ENCODE measurements at regions not wholly inside any gene's neighbourhood (a gene's known extent, or its start where the extent isn't known, plus 50 kb on each side); places are given as distances from the start of the nearest gene placed in this dataset.

DNA sequence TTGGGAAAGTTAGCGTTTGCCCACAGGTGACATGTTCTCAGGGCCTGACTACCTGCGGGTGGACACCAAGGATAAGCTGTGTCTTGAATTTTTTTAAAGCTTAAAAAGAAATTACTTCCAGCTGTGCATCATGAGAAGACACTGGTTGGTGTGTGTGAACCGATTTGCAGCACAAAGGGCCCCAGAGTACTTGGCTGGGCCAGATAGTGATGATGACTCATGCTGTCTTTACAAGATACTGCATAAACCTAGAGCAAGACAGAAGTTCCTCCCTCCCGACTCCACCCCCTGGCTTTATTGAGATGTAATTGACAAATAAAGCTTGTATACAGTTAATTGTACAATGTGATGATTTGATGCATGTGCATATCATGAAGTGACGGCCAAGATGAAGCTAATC, 212.8 kb downstream of the NXNL2 start:
- H3K27ac Mint-ChIP-seq, result no peak overlapping the region
- no peaks in the 10 kb centered on the region for H3K4me1 Mint-ChIP-seq
- peaks cover 31% of the 10 kb centered on the region for H3K27me3 Mint-ChIP-seq
- H3K9me3 Mint-ChIP-seq, result no peaks in the 10 kb centered on the region
- no peak for DNase-seq
- ATAC-seq, result no peak
- H3K4me3 Mint-ChIP-seq, result no peak overlapping the region

DNA sequence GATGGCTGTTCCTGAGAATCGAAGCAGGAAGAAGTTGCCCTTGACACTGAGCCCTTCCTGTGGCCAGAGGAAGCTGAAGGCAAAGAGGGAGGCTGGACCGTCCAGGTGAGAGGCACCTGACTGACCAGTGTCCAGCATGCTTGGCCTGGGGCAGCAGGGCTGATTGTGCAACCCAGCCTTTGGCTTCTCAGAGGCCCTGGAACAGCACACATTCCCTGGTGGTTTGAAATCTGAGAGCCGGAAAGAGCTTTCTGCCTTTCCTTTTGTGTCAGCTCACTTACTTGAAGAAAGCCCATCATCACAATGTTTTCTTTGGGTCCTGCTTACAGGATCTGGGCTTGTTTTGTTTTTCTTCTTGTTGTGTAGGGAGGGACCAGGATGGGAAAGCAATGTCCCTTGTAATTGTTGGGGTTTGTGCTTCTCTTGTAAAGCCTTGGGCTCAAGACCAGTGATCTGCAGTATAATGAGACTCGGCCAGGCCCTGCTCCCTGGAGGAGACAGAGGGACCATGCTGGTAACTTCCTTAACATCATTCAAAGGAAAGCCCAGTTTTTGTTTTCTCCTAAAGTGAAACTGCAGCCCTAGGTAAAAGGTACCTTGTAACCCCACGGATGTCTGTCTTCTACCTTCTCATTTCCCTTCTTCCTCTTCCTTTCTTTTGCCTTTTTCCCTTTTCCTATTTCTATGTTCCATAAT, 213.7 kb downstream of the NXNL2 start:
- Mint-ChIP-seq H3K4me3 (no peak overlapping the region), H3K27me3 (peaks cover 30% of the 10 kb centered on the region), H3K4me1 (no peaks in the 10 kb centered on the region), H3K9me3 (no peaks in the 10 kb centered on the region), H3K27ac (no peak overlapping the region)
- no peak for DNase-seq
- no peak for ATAC-seq

DNA sequence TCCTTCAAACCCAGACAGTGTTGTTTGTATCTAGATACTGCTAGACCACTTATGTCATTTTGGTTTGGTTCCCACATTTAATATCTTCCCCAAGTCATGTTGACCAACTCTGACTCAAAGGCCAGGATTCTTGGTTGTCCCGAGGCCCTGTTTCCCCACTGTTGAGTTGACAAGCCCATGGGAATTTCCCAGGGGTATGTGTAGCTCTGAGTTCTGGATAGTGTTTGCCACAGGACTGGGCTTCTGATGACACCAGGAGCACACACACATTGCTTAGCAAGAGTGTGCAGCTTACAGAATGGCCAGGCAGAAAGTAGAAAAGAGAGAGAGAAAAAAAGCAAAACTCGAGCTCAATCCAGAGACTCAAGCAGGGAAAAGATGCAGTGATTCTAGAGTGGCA, 214.4 kb downstream of the NXNL2 start:
- Mint-ChIP-seq H3K4me3 (no peak overlapping the region), H3K27ac (peak overlapping the region in 1 of 2 donors; percentile 63), H3K27me3 (peaks cover 23% of the 10 kb centered on the region), H3K4me1 (no peaks in the 10 kb centered on the region), H3K9me3 (no peaks in the 10 kb centered on the region)
- no peak for ATAC-seq
- DNase-seq, result no peak

DNA sequence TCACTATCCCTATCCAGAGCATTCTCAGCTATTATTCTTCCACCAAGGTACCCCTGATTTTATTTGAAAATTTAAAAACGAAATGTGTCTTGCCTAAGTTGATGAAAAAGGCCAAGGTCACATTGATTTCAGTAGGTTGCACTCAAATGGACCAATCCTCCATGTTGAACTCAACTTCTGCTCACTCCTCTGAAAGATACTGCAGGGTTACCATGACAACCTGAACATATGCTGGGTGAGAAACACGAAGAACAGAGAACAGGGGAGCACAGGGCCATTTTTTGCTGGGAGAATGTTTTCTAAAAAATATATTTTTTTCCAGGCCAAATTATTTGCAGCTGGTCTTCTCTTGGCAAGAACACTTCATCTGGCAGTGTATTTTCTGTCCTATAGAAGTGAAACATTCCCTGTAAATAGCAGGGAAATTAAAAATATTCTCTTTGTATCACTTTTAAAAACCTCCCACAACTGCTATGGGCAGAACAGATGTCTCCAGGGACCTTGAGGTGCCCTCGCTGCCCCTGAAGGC, 215.9 kb downstream of the NXNL2 start:
- Mint-ChIP-seq H3K4me1 (no peaks in the 10 kb centered on the region), H3K27me3 (peaks cover 9% of the 10 kb centered on the region), H3K9me3 (no peaks in the 10 kb centered on the region), H3K27ac (no peak overlapping the region), H3K4me3 (no peak overlapping the region)
- ATAC-seq (no peak), DNase-seq (no peak)

DNA sequence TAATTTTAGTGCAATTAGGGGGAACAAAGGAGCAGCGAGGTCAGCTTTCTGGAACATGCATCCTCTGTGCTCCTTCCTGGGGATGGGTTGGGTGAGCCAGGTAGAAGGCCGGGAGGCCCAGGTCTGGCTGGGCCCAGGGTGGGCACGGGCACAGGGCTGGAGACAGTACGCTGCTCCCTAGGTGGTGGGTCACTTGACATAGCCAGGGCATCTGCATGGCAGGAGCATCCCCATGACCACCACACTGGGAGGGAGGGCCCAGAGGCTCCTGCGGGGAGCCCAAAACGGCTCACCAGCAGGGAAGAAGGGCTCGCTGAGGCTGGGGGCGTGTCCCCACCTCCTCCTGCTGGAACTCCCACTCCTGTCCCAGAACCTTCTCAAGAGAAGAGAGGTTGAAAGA, 216.8 kb downstream of the NXNL2 start:
- Mint-ChIP-seq H3K4me3 (no peak overlapping the region), H3K9me3 (no peaks in the 10 kb centered on the region), H3K27me3 (no peaks in the 10 kb centered on the region), H3K27ac (no peak overlapping the region), H3K4me1 (no peaks in the 10 kb centered on the region)
- peak; percentile 31 for ATAC-seq
- DNase-seq, result no peak

DNA sequence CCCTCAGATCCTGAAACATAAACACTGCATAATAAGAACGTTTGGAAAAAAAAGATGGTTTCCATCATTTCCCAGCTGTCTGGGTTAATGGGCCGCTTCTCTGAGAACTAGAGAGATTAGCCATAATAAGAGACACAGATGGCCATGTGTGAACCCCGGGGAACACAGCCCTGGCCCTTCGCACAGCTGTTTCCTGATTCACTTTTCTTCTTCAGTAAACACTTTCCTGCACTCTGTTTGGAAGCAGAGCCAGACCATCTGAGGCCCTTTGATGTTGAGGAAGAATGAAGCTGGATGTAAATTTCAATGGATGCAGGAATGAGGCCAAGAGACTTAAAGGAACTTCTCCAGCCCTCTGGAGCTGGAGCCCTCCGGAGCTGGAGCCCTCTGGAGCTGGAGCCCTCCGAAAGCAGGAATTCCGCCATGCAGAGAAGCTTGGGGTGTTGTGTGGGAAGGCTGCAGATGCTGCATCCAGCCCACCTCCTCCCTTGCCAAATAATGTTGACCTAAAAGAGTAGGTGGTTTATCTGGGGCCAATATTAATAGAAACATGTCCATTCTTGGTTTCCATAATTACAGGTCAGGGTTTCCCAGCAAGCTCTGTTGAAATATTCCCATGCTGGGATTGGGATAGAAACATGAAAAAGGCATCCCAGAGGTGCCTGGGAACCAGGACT, 218.9 kb downstream of the NXNL2 start:
- Mint-ChIP-seq H3K27me3 (peaks cover 12% of the 10 kb centered on the region), H3K4me3 (no peak overlapping the region), H3K9me3 (no peaks in the 10 kb centered on the region), H3K4me1 (no peaks in the 10 kb centered on the region), H3K27ac (no peak overlapping the region)
- no peak for ATAC-seq
- DNase-seq, result no peak

DNA sequence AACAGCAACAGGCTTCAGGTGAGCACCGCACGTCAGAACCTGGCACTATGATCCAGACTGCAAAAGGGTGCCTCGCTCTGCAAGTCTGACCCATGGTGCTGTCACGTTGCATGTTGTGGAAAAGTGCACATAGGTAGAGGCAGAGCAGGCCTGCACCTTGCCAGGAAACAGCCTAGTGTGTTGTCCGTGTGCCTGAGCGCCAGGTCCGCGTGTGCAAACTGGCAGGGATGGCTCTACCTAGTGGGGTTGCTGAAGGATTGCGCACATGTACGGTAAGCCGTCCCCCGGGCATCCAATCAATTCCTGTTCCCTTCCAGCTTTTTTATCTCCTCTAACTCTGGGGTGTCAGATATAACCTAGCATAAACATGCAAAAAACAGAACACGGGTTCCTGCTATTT, 219.5 kb downstream of the NXNL2 start:
- no peak for ATAC-seq
- Mint-ChIP-seq H3K4me1 (no peaks in the 10 kb centered on the region), H3K4me3 (no peak overlapping the region), H3K9me3 (no peaks in the 10 kb centered on the region), H3K27ac (no peak overlapping the region), H3K27me3 (peaks cover 18% of the 10 kb centered on the region)
- no peak for DNase-seq

DNA sequence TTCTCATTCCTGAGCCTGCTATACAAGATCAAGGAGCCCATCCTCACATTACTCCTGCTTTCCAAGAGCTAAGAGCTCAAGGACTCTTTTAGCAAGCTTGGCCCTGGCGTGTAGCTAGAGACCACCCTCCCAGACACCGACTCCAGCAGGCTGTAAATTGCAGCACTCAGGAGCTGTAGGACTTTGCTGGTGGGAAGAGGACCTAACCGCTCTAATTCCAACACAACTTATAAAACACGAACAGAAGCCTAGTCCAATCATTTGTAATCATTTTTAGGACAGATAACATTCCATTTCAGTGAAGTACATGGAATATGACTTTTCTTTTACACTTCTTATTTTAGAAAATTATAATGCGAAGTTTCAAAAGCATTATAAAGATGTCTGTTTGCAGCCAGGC, 219.9 kb downstream of the NXNL2 start:
- Mint-ChIP-seq H3K4me1 (no peaks in the 10 kb centered on the region), H3K4me3 (no peak overlapping the region)
- ATAC-seq, result no peak

DNA sequence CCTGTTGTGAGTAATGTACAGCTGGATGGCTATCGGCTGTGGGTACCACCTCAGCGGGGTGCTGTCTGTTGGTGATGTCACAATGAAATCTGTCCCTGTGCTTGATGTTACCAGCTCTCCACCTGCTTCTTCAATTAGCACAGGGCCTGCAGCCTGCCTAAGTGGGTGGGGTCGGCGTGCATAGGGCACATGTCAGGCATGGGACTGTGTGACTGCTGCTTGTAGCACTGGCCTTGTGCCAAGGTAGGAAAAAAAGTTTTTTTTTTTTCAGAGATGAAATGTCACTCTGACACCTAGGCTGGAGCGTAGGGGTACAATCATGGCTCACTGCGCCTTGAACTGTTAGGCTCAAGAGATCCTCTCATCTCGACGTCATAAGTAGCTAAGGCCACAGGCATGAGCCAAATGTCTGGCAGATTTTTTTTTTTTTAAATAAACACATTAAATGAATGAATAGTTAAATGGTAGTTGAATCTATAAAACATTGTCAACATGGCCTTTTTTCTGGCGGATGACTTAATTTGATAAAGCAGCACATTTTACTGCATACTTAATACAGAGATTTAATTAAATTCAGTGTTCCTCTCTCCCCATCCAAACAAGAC, 222.5 kb downstream of the NXNL2 start:
- no peak for ATAC-seq
- Mint-ChIP-seq H3K9me3 (no peaks in the 10 kb centered on the region), H3K27me3 (peaks cover 39% of the 10 kb centered on the region), H3K4me1 (no peaks in the 10 kb centered on the region), H3K27ac (no peak overlapping the region), H3K4me3 (no peak overlapping the region)
- no peak for DNase-seq

More for the DNA sequence above, 219.9 kb downstream of the NXNL2 start:
- DNase-seq, result no peak
- no peak overlapping the region for H3K27ac Mint-ChIP-seq
- no peaks in the 10 kb centered on the region for H3K9me3 Mint-ChIP-seq
- peaks cover 21% of the 10 kb centered on the region for H3K27me3 Mint-ChIP-seq

DNA sequence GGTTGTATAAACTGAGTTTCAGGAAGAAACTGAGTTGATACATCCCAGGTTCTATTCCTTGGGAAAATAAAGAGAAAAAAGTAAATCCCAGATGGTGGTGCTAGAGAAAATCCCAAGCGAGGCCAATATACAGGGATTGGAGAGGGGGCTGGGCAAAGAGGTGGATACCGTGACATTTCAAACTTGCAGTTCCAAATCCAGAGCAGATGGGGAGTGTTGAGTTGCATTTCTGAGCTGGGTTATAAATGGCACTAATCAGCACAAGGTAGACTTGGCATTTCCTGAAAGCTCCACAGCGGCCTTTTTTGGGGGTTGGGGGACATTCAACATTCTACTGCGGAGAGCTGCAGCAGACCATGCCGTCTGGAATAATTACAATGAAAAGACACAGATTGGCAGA, 224.4 kb downstream of the NXNL2 start:
- H3K4me3 Mint-ChIP-seq, result no peak overlapping the region
- DNase-seq (no peak), ATAC-seq (no peak)
- peaks cover 46% of the 10 kb centered on the region for H3K27me3 Mint-ChIP-seq
- H3K9me3 Mint-ChIP-seq, result no peaks in the 10 kb centered on the region
- no peak overlapping the region for H3K27ac Mint-ChIP-seq
- no peaks in the 10 kb centered on the region for H3K4me1 Mint-ChIP-seq

DNA sequence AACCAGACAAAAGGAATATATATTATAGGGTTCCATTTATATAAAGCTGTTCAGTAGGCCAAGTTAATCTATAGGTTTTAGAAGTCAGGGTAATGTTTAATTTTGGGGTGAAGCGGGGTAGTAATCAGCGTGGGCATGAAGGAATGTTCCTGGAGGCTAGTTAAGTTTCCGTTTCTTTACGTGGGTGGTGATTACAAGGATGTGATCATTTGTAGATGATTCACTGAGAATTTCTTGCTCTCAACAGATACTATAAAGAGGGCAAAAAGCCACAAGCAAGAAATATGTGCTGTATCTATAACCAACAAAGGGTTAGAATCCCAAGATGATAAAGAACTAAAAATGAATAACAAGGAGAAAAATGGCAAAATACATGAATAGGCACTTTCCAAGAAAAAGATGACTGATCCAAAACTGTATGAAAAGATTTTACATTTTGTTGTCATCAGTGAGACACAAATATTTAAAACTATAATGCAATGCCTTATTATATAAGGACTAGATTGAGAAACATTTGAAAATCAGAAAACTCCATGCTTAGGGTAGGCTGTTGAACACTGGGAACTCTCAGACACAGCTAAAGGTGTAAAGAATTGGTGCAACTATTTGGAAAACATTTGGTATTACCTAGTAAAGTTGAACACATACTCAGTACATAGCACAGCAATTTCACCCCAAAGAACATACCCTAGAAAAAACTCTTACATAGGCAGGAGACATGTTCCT, 224.3 kb upstream of the S1PR3 start:
- DNase-seq (no peak), ATAC-seq (no peak)
- no peaks in the 10 kb centered on the region for H3K9me3 Mint-ChIP-seq

DNA sequence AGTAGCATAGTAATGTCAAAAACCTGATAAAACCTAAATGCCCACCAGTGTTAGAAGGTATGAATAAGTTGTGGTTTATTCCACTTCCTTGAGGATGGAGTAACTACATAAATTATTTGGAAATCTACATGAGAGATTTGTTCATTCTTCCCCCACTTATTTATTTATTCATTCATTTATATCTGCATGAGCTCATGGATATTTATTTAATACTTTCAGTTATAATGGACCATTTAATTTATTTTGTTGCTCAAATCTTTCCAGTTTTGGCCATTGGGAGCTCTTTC, 223.8 kb upstream of the S1PR3 start:
- Mint-ChIP-seq H3K27ac (no peak overlapping the region), H3K4me3 (no peak overlapping the region), H3K27me3 (peaks cover 12% of the 10 kb centered on the region), H3K4me1 (peaks cover 6% of the 10 kb centered on the region), H3K9me3 (no peaks in the 10 kb centered on the region)
- no peak for DNase-seq
- ATAC-seq, result no peak

More for the DNA sequence above, 224.3 kb upstream of the S1PR3 start:
- peaks cover 8% of the 10 kb centered on the region for H3K27me3 Mint-ChIP-seq
- H3K27ac Mint-ChIP-seq, result no peak overlapping the region
- no peak overlapping the region for H3K4me3 Mint-ChIP-seq
- peaks cover 6% of the 10 kb centered on the region for H3K4me1 Mint-ChIP-seq

DNA sequence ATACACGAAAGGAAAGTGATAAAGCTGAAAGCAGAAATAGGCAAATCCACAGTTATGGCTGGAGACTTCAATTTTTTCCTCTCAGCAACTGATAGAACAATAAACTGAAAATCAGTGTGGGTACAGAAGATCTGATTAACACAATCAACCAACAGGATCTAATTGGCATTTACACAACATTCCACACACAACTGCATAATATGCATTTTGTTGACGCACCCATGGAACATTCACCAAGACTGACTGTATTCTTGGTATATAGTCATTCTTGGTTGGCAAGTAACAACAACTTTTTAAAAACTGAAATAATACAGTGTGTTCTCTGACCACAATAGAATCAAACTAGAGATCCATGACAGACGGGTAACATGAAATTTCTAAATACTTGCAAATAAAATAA, 218.7 kb upstream of the S1PR3 start:
- Mint-ChIP-seq H3K9me3 (no peaks in the 10 kb centered on the region), H3K27ac (no peak overlapping the region)

DNA sequence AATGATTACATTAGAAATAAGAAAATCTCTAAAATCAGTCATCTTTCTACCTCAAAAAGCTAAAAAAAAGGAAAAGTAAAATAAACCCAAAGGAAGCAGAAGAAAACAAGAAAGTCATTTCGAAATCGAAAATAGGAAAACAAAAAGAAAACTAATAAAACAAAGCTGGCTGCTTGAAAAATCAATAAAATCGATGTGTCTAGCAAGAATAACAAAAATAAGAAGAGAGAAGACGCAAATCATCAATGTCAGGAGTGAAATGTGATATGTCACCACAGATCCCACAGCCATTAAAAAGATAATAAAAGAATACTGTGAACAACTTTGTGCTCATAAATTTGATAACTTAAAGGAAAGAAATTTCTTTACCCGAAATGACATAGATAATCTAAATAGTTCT, 218.1 kb upstream of the S1PR3 start:
- H3K4me1 Mint-ChIP-seq, result peaks cover 5% of the 10 kb centered on the region
- no peaks in the 10 kb centered on the region for H3K9me3 Mint-ChIP-seq
- ATAC-seq (no peak), DNase-seq (no peak)
- H3K27me3 Mint-ChIP-seq, result peaks cover 29% of the 10 kb centered on the region
- no peak overlapping the region for H3K27ac Mint-ChIP-seq
- H3K4me3 Mint-ChIP-seq, result no peak overlapping the region

More for the DNA sequence above, 218.7 kb upstream of the S1PR3 start:
- no peaks in the 10 kb centered on the region for H3K4me1 Mint-ChIP-seq
- H3K4me3 Mint-ChIP-seq, result no peak overlapping the region
- peaks cover 29% of the 10 kb centered on the region for H3K27me3 Mint-ChIP-seq
- no peak for ATAC-seq
- DNase-seq, result no peak

DNA sequence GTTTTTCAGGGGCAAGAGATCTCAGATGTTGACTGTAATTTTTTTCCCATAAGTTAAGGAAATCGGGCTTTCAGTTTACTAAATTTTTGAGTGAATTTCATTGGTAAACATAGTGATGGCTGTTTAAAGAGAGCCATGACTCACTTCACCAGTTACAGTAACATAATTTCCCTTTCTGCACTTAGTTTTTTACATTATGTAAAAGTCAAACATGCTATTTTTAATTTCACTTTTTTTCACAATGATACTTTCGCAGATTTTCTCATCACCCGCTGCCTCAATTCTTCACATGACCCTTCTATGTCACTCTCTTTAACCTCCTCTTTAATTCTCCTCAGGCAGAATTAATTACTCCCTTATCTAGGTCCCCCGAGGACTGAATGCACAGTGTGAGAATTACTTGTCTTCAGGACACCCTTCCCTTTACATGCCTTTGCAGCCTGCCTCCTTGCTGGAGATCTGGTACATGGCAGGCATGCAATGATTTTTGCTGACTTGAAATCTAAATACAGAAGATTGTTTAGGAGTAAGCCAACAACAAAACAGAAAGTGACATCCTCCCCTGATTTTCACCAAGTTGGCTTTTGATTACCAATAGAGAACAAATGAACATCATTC, 217.5 kb upstream of the S1PR3 start:
- no peak overlapping the region for H3K27ac Mint-ChIP-seq
- peaks cover 29% of the 10 kb centered on the region for H3K27me3 Mint-ChIP-seq
- no peaks in the 10 kb centered on the region for H3K9me3 Mint-ChIP-seq
- H3K4me1 Mint-ChIP-seq, result peaks cover 5% of the 10 kb centered on the region
- DNase-seq, result no peak
- no peak for ATAC-seq
- H3K4me3 Mint-ChIP-seq, result no peak overlapping the region

All from stimulated activated naive CD8-positive, alpha-beta T cell treated with anti-CD3 and anti-CD28 coated beads, Interleukin-15, amount 100 ng/mL, for 72 hours (primary cell).